HG03442 (cell line): ENCODE measurements at regions not wholly inside any gene's neighbourhood (a gene's known extent, or its start where the extent isn't known, plus 50 kb on each side); places are given as distances from the start of the nearest gene placed in this dataset.

Experiments used
- ATAC-seq: cut with Tn5 transposase; IDR thresholded peaks from one replicate; pipeline ENCODE4 v1.9.1; 2021; ENCODE audit warnings: mild to moderate bottlenecking, moderate library complexity; ENCODE audit not compliant: unreplicated experiment

GRCh38 chrX:97763981-97764380, 880.3 kb downstream of the RPA4 start:
- ATAC-seq: no peak

- no peak for ATAC-seq
These were observed 882.9 kb downstream of the RPA4 start for GRCh38 chrX:97766501-97767095.

- no peak for ATAC-seq
These were observed 903.6 kb downstream of the RPA4 start for GRCh38 chrX:97787311-97787710.

- no peak for ATAC-seq
These were observed 904.1 kb downstream of the RPA4 start for GRCh38 chrX:97787849-97788248.

- ATAC-seq: no peak
These were observed 907.1 kb downstream of the RPA4 start for GRCh38 chrX:97790850-97791249.

- ATAC-seq: no peak
These were observed 913.4 kb downstream of the RPA4 start for GRCh38 chrX:97797076-97797475.

- no peak for ATAC-seq
These were observed 922.5 kb downstream of the RPA4 start for GRCh38 chrX:97806238-97806637.

- no peak for ATAC-seq
These were observed 923.2 kb downstream of the RPA4 start for GRCh38 chrX:97806946-97807345.

- ATAC-seq: no peak
These were observed 936.5 kb downstream of the RPA4 start for GRCh38 chrX:97820170-97820569.

- ATAC-seq: no peak
These were observed 944.8 kb downstream of the RPA4 start for GRCh38 chrX:97828471-97828870.

GRCh38 chrX:97835969-97836368, 952.3 kb downstream of the RPA4 start:
- no peak for ATAC-seq

GRCh38 chrX:97841544-97842179, 958.0 kb downstream of the RPA4 start:
- no peak for ATAC-seq

GRCh38 chrX:97842468-97843199, 958.9 kb downstream of the RPA4 start:
- no peak for ATAC-seq

- no peak for ATAC-seq
These were observed 959.6 kb downstream of the RPA4 start for GRCh38 chrX:97843200-97843811.

GRCh38 chrX:97844161-97844560, 960.5 kb downstream of the RPA4 start:
- no peak for ATAC-seq

- no peak for ATAC-seq
These were observed 961.2 kb downstream of the RPA4 start for GRCh38 chrX:97844943-97845342.

- no peak for ATAC-seq
These were observed 961.7 kb downstream of the RPA4 start for GRCh38 chrX:97845451-97845850.

GRCh38 chrX:97846228-97846627, 962.5 kb downstream of the RPA4 start:
- ATAC-seq: no peak

- no peak for ATAC-seq
These were observed 963.1 kb downstream of the RPA4 start for GRCh38 chrX:97846718-97847237.

- no peak for ATAC-seq
These were observed 964.4 kb downstream of the RPA4 start for GRCh38 chrX:97847885-97848679.

GRCh38 chrX:97849951-97850350, 966.2 kb downstream of the RPA4 start:
- no peak for ATAC-seq
